ENCODE measurements at regions not wholly inside any gene's neighbourhood (a gene's known extent, or its start where the extent isn't known, plus 50 kb on each side); places are given as distances from the start of the nearest gene placed in this dataset.

DNA sequence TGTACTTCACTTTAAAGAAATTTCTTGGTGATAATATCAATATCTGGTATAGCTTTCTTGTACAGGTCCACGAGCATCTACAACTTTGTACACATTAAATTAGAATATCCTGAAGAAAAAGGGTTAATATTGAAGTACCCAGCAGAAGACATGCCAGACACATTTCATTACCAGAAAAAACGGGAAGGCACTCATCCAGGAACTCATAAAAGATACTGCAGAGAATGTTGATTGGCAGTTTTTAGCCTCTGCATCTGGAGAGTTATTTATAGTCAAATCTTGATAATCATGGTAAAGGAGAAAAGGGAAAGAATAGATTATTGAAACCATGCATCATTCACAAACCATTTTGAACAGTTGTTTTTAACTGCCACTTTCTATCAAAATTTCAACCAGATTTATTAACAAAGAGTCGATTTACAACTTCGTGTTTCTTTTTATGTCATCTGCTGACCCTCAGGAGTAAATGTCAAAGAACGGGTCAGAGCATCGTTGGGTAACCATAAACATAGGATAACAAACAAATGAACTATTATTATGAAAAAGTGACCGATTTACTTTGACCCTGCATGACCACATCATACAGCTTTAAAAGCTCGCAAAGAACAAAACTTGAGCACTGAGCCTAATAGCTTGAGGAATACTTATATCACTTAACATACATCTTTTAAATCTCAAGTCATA is 229.2 kb upstream of the SGK1 start:
- no peak for TF ChIP-seq POLR2A (IDR thresholded peaks at IDR 0.05)
- TF ChIP-seq, protein P1, sequence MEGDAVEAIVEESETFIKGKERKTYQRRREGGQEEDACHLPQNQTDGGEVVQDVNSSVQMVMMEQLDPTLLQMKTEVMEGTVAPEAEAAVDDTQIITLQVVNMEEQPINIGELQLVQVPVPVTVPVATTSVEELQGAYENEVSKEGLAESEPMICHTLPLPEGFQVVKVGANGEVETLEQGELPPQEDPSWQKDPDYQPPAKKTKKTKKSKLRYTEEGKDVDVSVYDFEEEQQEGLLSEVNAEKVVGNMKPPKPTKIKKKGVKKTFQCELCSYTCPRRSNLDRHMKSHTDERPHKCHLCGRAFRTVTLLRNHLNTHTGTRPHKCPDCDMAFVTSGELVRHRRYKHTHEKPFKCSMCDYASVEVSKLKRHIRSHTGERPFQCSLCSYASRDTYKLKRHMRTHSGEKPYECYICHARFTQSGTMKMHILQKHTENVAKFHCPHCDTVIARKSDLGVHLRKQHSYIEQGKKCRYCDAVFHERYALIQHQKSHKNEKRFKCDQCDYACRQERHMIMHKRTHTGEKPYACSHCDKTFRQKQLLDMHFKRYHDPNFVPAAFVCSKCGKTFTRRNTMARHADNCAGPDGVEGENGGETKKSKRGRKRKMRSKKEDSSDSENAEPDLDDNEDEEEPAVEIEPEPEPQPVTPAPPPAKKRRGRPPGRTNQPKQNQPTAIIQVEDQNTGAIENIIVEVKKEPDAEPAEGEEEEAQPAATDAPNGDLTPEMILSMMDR (IDR thresholded peaks at IDR 0.05): no peak

Measured in uterus (tissue), 2 donors.